ENCODE measurements at regions not wholly inside any gene's neighbourhood (a gene's known extent, or its start where the extent isn't known, plus 50 kb on each side); places are given as distances from the start of the nearest gene placed in this dataset.

- ATAC-seq: no peak
- Mint-ChIP-seq H3K4me1 (no peaks in the 10 kb centered on the region), H3K27me3 (ENCODE audit: insufficient read depth, low read depth, poor library complexity) (no peaks in the 10 kb centered on the region)
Observed at GRCh38 chr13:63308549-63309165, 1893.0 kb upstream of the PCDH20 start.

More at GRCh38 chr13:63308549-63309165, 1893.0 kb upstream of the PCDH20 start:
- Histone ChIP-seq H3K27ac (ENCODE audit: low read depth) (no peak overlapping the region), H2AFZ (no peak overlapping the region; the same call in 1 of the 2 replicates), H3F3A (replicated peaks; ENCODE audit: low read depth) (no peaks in the 10 kb centered on the region), H3K9me2 (ENCODE audit: insufficient read depth) (0 out of 2 replicates have a peak, but pooled peaks cover 4% of the 10 kb centered on the region), H3K36me3 (ENCODE audit: insufficient read depth) (no peaks in the 10 kb centered on the region), H3K4me3 (no peak overlapping the region), H4K20me1 (replicated peaks; ENCODE audit: insufficient read depth) (no peaks in the 10 kb centered on the region), H3K4me1 (ENCODE audit: insufficient read depth) (no peaks in the 10 kb centered on the region), H3K27me3 (ENCODE audit: insufficient read depth) (no peaks in the 10 kb centered on the region), H3K79me2 (replicated peaks; ENCODE audit: insufficient read depth) (no peaks in the 10 kb centered on the region), H3K4me2 (no peak overlapping the region)
- no peak for DNase-seq (ENCODE audit: low spot score)
- Mint-ChIP-seq H3K36me3 (ENCODE audit: low read depth) (0 out of 3 replicates have a peak, but pooled peaks cover 3% of the 10 kb centered on the region), H3K9me3 (peaks cover 3% of the 10 kb centered on the region; the same call in 2 of the 3 replicates), H3K27ac (no peak overlapping the region), H3K4me3 (no peak overlapping the region)
- TF ChIP-seq, protein P1, sequence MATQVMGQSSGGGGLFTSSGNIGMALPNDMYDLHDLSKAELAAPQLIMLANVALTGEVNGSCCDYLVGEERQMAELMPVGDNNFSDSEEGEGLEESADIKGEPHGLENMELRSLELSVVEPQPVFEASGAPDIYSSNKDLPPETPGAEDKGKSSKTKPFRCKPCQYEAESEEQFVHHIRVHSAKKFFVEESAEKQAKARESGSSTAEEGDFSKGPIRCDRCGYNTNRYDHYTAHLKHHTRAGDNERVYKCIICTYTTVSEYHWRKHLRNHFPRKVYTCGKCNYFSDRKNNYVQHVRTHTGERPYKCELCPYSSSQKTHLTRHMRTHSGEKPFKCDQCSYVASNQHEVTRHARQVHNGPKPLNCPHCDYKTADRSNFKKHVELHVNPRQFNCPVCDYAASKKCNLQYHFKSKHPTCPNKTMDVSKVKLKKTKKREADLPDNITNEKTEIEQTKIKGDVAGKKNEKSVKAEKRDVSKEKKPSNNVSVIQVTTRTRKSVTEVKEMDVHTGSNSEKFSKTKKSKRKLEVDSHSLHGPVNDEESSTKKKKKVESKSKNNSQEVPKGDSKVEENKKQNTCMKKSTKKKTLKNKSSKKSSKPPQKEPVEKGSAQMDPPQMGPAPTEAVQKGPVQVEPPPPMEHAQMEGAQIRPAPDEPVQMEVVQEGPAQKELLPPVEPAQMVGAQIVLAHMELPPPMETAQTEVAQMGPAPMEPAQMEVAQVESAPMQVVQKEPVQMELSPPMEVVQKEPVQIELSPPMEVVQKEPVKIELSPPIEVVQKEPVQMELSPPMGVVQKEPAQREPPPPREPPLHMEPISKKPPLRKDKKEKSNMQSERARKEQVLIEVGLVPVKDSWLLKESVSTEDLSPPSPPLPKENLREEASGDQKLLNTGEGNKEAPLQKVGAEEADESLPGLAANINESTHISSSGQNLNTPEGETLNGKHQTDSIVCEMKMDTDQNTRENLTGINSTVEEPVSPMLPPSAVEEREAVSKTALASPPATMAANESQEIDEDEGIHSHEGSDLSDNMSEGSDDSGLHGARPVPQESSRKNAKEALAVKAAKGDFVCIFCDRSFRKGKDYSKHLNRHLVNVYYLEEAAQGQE (IDR thresholded peaks at IDR 0.05; ENCODE audit: unreplicated experiment): no peak
- TF ChIP-seq EZH2 (IDR thresholded peaks at IDR 0.05; ENCODE audit: low read depth, unreplicated experiment) (no peak), STAT1 (IDR thresholded peaks at IDR 0.05; ENCODE audit: unreplicated experiment) (no peak), NANOG (IDR thresholded peaks at IDR 0.05; ENCODE audit: borderline replicate concordance) (no peak), ETS1 (IDR thresholded peaks at IDR 0.05) (no peak), POLR2AphosphoS5 (IDR thresholded peaks at IDR 0.05; ENCODE audit: low read depth) (no peak), JUNB (IDR thresholded peaks at IDR 0.05; ENCODE audit: unreplicated experiment) (no peak), CREB1 (CRISPR knock-in tag; IDR thresholded peaks at IDR 0.05; ENCODE audit: low read depth) (no peak), EZH2phosphoT487 (IDR thresholded peaks at IDR 0.05; ENCODE audit: unreplicated experiment) (no peak), CTCF (conservative IDR thresholded peaks at IDR 0.05; ENCODE audit: low read depth in 2 of 2) (no peak)
- TF ChIP-seq, protein P2, sequence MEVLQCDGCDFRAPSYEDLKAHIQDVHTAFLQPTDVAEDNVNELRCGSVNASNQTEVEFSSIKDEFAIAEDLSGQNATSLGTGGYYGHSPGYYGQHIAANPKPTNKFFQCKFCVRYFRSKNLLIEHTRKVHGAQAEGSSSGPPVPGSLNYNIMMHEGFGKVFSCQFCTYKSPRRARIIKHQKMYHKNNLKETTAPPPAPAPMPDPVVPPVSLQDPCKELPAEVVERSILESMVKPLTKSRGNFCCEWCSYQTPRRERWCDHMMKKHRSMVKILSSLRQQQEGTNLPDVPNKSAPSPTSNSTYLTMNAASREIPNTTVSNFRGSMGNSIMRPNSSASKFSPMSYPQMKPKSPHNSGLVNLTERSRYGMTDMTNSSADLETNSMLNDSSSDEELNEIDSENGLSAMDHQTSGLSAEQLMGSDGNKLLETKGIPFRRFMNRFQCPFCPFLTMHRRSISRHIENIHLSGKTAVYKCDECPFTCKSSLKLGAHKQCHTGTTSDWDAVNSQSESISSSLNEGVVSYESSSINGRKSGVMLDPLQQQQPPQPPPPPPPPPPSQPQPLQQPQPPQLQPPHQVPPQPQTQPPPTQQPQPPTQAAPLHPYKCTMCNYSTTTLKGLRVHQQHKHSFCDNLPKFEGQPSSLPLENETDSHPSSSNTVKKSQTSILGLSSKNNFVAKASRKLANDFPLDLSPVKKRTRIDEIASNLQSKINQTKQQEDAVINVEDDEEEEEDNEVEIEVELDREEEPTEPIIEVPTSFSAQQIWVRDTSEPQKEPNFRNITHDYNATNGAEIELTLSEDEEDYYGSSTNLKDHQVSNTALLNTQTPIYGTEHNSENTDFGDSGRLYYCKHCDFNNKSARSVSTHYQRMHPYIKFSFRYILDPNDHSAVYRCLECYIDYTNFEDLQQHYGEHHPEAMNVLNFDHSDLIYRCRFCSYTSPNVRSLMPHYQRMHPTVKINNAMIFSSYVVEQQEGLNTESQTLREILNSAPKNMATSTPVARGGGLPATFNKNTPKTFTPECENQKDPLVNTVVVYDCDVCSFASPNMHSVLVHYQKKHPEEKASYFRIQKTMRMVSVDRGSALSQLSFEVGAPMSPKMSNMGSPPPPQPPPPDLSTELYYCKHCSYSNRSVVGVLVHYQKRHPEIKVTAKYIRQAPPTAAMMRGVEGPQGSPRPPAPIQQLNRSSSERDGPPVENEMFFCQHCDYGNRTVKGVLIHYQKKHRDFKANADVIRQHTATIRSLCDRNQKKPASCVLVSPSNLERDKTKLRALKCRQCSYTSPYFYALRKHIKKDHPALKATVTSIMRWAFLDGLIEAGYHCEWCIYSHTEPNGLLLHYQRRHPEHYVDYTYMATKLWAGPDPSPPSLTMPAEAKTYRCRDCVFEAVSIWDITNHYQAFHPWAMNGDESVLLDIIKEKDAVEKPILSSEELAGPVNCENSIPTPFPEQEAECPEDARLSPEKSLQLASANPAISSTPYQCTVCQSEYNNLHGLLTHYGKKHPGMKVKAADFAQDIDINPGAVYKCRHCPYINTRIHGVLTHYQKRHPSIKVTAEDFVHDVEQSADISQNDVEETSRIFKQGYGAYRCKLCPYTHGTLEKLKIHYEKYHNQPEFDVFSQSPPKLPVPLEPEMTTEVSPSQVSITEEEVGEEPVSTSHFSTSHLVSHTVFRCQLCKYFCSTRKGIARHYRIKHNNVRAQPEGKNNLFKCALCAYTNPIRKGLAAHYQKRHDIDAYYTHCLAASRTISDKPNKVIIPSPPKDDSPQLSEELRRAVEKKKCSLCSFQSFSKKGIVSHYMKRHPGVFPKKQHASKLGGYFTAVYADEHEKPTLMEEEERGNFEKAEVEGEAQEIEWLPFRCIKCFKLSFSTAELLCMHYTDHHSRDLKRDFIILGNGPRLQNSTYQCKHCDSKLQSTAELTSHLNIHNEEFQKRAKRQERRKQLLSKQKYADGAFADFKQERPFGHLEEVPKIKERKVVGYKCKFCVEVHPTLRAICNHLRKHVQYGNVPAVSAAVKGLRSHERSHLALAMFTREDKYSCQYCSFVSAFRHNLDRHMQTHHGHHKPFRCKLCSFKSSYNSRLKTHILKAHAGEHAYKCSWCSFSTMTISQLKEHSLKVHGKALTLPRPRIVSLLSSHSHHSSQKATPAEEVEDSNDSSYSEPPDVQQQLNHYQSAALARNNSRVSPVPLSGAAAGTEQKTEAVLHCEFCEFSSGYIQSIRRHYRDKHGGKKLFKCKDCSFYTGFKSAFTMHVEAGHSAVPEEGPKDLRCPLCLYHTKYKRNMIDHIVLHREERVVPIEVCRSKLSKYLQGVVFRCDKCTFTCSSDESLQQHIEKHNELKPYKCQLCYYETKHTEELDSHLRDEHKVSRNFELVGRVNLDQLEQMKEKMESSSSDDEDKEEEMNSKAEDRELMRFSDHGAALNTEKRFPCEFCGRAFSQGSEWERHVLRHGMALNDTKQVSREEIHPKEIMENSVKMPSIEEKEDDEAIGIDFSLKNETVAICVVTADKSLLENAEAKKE (CRISPR knock-in tag; IDR thresholded peaks at IDR 0.05): no peak

All from GM23338 (cell line).